ENCODE measurements at regions not wholly inside any gene's neighbourhood (a gene's known extent, or its start where the extent isn't known, plus 50 kb on each side); places are given as distances from the start of the nearest gene placed in this dataset.

DNA sequence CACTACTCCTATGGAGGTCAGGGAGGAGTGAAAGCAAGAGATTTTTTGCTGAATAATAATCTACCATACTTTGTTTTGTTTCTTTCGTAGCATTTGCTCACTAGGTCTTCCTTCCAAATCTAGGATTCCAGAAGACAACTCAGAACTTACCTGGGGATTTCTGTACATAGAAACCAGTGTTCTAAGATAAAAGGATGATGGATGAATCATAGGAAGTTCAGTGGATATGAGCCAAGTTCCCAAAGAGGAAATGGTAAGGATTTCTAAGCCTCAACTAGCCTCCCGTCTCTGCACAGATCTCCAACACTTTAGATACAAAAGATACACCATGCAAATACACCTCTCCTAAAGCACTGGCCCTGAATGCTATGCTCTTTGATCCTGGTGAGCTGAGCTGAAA is 283.9 kb downstream of the TAFA4 start:
- intact Hi-C loops (cut with DNase I), result no loop called here
- H3K27ac ChIP-seq, result no peak overlapping the region
- TF ChIP-seq, protein P1, sequence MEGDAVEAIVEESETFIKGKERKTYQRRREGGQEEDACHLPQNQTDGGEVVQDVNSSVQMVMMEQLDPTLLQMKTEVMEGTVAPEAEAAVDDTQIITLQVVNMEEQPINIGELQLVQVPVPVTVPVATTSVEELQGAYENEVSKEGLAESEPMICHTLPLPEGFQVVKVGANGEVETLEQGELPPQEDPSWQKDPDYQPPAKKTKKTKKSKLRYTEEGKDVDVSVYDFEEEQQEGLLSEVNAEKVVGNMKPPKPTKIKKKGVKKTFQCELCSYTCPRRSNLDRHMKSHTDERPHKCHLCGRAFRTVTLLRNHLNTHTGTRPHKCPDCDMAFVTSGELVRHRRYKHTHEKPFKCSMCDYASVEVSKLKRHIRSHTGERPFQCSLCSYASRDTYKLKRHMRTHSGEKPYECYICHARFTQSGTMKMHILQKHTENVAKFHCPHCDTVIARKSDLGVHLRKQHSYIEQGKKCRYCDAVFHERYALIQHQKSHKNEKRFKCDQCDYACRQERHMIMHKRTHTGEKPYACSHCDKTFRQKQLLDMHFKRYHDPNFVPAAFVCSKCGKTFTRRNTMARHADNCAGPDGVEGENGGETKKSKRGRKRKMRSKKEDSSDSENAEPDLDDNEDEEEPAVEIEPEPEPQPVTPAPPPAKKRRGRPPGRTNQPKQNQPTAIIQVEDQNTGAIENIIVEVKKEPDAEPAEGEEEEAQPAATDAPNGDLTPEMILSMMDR (IDR thresholded peaks at IDR 0.05), result no peak
- no peaks in the 10 kb centered on the region for H3K4me1 ChIP-seq
- no peak overlapping the region for H3K4me3 ChIP-seq
- no peaks in the 10 kb centered on the region for H3K27me3 ChIP-seq
- H3K36me3 ChIP-seq, result no peaks in the 10 kb centered on the region
- no peaks in the 10 kb centered on the region for H3K9me3 ChIP-seq
- DNase-seq, result no peak
- no peak overlapping the region for H3K9ac ChIP-seq (ENCODE audit: low read depth in 2 of 2, low read length in 2 of 2)

DNA sequence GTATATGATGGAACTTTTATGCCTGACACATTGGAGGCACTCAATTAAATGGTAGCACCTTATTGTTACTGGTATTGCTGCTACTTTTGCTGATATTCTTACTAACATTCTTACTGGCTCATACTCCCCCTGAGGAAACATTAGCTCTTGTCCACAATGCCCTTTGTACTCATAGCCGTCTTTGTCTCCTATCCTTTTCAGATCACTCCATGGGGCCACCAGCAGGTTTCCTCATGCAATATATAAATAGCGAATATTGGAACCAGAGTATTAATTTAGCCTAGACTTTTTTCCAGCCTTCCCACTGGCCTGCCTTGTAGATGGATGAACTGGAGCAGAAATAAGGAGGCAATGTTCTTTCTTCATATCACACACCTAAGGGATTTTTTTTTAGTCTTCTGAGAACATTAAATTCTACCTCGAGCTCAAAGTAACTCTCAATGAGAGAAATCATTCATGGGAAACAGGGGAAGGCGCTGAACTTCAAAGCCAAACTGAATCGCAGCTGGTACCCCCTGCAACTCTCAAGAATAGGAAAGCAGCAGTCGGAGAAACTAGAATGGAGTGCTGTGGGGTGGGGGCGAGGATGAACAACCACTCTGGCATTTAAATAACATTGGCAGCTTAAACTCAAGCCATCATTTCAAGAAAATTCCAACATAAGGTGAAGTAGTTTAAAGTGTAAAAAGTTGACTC is 300.3 kb downstream of the TAFA4 start:
- TF ChIP-seq, protein P1 (IDR thresholded peaks at IDR 0.05), result no peak
- H3K27me3 ChIP-seq, result no peaks in the 10 kb centered on the region
- H3K4me1 ChIP-seq, result no peaks in the 10 kb centered on the region
- no peak overlapping the region for H3K27ac ChIP-seq
- no peaks in the 10 kb centered on the region for H3K36me3 ChIP-seq
- H3K9ac ChIP-seq (ENCODE audit: low read depth in 2 of 2, low read length in 2 of 2), result no peak overlapping the region
- DNase-seq, result no peak
- H3K9me3 ChIP-seq, result no peaks in the 10 kb centered on the region
- intact Hi-C loops (cut with DNase I), result no loop called here
- no peak overlapping the region for H3K4me3 ChIP-seq

DNA sequence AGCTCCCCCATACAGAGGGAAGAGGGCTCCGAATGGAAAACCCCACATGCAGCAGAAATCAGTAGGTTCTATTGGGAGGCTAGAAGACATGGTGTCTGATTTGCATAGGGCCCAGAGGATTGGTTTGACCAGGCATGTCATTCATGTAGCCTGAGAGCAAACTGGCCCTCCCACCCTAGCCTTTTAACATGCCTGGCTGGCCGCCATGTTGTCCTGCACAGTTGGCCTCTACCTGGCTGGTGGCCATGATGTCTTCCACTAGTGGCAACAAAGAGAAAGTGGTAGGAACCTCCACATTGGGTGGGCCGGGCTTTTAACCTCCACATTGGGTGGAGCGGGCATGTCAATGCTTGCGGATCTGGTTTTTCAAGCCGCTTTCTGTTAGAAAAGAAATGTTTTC is 312.1 kb downstream of the TAFA4 start:
- H3K4me3 ChIP-seq, result no peak overlapping the region
- no peaks in the 10 kb centered on the region for H3K9me3 ChIP-seq
- intact Hi-C loops (cut with DNase I), result no loop called here
- no peak for DNase-seq
- H3K9ac ChIP-seq (ENCODE audit: low read depth in 2 of 2, low read length in 2 of 2), result no peak overlapping the region
- no peaks in the 10 kb centered on the region for H3K36me3 ChIP-seq
- no peaks in the 10 kb centered on the region for H3K27me3 ChIP-seq
- no peak overlapping the region for H3K27ac ChIP-seq
- TF ChIP-seq, protein P1 (IDR thresholded peaks at IDR 0.05), result no peak
- no peaks in the 10 kb centered on the region for H3K4me1 ChIP-seq

DNA sequence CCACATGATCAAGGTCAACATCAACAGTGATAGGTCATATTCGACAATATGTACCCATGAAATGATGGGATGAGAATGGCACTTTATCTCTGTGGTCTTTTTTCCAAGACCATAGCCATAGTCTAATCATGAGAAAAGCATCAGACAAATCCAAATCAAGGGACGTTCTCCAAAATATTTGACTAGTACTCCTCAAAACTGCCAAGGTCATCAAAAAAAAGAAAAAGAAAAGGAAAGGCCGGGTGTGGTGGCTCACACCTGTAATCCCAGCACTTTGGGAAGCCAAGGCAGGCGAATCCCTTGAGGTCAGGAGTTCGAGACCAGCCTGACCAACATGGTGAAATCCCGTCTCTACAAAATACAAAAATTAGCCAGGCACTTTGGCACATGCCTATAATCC is 318.3 kb downstream of the TAFA4 start:
- Histone ChIP-seq H3K9ac (ENCODE audit: low read depth in 2 of 2, low read length in 2 of 2) (no peak overlapping the region), H3K36me3 (no peaks in the 10 kb centered on the region), H3K27me3 (no peaks in the 10 kb centered on the region), H3K4me1 (no peaks in the 10 kb centered on the region), H3K4me3 (no peak overlapping the region), H3K9me3 (no peaks in the 10 kb centered on the region), H3K27ac (no peak overlapping the region)
- no peak for DNase-seq
- intact Hi-C loops (cut with DNase I), result no loop called here
- TF ChIP-seq, protein P1 (IDR thresholded peaks at IDR 0.05), result no peak

DNA sequence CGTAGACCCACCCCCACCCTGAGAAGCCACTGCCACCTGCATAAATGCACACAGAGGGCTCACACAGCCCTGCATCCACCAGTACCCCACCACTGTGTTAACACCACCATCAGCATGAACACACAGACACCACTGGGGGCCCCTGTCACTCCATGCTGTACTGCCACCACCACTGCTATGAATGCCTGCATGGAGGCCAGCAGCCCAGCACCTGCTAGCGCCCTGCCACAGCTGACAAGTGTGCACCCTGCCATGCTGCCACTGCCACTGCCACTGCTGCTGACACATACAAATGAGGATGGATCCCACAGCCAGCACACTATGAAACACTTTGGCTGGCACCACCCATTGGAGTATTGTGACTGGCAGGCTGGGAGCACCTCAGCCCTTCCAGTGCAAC is 361.0 kb downstream of the TAFA4 start:
- H3K4me3 ChIP-seq, result no peak overlapping the region
- no peaks in the 10 kb centered on the region for H3K36me3 ChIP-seq
- TF ChIP-seq, protein P1 (IDR thresholded peaks at IDR 0.05), result no peak
- DNase-seq, result no peak
- no peaks in the 10 kb centered on the region for H3K27me3 ChIP-seq
- no peaks in the 10 kb centered on the region for H3K9me3 ChIP-seq
- no peak overlapping the region for H3K9ac ChIP-seq (ENCODE audit: low read depth in 2 of 2, low read length in 2 of 2)
- no peak overlapping the region for H3K27ac ChIP-seq
- intact Hi-C loops (cut with DNase I), result no loop called here
- H3K4me1 ChIP-seq, result no peaks in the 10 kb centered on the region

Data from colonic mucosa (tissue), 4 donors.